GM21737 (cell line): ENCODE measurements at regions not wholly inside any gene's neighbourhood (a gene's known extent, or its start where the extent isn't known, plus 50 kb on each side); places are given as distances from the start of the nearest gene placed in this dataset.
A peak's percentile ranks its signal among the peaks of the same experiment; 100 is the strongest.
"Not testable (repeated sequence)": the region's sequence is repeated elsewhere in the genome, so short reads cannot be mapped to it uniquely, and the experiment has no call there.

ENCODE experiments used
- ATAC-seq: cut with Tn5 transposase; IDR thresholded peaks from one replicate; pipeline ENCODE4 v1.9.1; 2021; ENCODE audit warnings: mild to moderate bottlenecking, moderate library complexity; ENCODE audit not compliant: unreplicated experiment

DNA sequence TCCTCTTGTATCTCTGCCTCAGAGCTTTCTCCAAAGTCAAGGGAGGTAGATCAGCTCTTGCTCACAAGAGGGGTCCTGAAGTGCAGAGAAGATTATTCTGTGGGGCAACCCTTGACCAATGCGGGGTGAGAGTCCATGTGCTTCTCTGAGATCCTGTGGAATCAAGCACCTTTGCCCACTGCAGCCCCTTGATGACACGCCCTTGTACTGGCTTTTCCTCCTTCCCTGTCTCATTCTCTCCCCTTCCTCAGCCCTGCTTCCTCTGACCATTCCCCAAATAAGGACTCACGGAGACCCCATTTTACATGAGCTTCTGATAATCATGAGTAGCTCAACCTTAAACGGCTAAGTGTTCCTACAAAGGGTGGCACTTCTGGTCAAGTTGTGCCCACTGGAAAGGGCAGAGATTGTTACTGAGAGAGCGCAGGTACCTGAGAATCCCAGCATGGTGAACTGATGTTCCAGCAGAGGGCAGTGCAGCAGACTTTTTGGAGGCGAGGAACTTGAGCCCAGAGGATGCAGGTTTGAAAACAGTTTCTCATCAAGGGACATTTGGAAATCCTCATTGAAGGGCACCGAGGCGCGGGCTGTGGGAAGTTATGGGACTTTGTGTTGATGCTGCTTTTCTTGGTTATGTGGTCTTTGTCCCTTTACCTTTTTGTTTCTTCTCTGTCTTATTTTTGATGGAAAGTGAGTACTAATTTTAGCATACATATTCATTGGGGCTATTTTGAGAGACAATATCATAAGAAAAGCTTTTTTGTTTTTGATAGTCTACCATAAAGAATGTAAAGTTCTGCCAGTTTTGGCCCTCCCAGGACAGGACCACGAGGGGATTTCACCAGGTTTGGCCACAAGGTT, 201.3 kb downstream of the RBM46 start:
- no peak for ATAC-seq

DNA sequence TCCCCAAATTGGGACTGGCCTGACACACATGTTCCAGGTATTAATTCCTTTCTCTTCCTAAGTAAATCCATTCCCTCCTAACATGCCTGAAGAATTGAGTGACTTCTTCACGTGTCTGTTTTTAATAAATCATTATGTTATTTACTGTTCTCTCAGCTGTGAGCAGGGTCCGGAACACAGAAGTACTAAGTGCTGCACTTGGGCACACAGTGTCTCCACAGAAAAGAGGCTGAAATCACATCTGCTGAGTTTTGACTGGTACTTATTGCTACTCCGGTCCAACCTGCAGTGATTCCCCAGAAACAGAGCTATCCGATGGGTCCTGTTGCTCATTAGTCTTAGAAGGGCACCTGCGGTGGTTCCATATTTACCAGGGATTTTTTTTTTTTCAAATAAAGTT, 202.6 kb downstream of the RBM46 start:
- no peak for ATAC-seq

DNA sequence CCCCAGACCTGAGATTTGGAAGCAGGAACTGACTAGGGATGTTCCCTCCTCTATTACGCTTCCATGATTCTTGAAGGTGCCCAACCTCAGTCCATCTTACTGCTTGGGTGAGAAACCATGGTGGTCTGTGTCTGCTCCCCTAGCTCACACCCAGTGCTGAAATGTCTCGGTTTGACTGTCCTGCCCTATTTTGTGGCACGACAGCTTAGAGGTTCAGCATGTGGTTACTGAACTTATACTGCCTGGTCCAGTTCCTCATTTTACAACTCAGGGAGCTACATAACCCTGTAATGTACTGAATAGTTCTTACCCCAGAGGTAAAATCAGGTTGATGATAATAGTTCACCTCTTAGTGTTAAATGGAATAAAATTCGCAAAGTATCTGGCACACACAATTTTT, 203.1 kb downstream of the RBM46 start:
- ATAC-seq = peak; percentile 78

DNA sequence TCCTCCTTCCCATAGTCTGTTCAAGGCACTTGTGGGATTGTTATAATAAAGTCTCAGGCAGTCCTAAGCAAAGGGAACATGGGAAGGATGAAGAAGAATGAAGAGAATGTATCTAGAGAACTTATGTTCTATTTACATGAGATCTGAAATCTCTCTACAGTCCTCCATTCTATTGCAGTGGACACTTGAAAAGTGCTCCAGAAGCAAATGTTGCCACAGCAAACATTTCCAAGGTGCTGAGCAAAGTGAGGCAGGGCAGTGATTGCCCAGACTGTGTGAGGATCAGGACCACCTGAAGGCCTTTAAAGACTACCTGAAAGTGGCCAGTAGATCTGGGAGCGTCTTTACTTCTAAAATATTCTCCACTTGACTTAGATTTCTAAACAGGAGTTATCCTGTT, 203.5 kb downstream of the RBM46 start:
- ATAC-seq = no peak

DNA sequence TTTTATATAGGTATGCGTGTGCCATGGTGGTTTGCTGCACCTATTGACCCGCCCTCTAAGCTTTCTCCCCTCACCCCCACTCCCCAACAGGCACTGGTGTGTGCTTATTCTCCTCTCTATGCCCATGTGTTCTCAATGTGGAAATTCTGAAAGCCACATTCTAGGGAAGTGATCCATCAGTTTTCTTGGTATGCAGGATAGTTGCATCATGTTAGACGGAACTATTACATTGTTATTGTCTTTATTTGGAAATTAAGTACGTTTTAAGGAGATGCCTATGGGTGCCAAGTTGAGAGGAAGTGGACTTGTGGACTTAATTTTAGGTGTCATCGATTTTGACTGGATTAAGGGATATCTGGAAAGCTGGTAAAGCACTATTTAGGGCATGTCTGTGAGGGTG, 204.6 kb downstream of the RBM46 start:
- no peak for ATAC-seq

DNA sequence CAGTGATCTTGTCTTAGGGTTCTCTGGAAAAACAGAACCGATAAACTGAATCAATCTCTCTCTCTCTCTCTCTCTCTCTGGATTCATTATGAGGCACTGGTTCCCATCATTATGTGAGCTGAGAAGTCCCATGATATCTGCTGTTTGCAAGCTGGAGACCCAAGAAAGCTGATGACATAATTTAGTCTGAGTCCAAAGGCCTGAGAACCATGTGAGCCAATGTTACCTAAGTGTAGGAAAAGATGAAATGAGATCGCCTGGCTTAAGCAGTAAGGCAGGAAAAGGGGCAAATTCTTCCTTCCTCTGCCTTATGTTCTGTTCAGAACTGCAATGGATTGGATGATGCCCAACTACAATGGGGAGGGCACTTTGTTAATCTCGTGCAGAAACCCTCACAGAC, 207.4 kb downstream of the RBM46 start:
- no peak for ATAC-seq

DNA sequence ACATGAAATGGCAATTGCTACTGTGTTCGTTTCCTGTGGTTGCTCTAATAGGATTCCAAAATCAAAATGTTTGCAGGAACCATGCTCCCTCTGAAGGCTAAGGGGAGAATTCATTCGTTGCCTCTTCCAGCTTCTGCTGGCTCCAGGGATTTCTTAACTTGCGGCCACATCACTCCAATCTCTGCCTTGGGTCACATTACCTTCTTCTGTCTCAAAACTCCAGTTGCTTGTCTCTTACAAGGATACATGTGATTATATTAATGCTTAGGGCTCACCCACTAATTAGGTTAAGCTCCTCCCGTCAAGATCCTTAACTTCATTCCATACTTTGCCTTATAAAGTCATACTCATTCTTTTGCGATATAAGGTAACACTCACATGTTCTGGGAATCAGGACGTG, 208.4 kb downstream of the RBM46 start:
- no peak for ATAC-seq

DNA sequence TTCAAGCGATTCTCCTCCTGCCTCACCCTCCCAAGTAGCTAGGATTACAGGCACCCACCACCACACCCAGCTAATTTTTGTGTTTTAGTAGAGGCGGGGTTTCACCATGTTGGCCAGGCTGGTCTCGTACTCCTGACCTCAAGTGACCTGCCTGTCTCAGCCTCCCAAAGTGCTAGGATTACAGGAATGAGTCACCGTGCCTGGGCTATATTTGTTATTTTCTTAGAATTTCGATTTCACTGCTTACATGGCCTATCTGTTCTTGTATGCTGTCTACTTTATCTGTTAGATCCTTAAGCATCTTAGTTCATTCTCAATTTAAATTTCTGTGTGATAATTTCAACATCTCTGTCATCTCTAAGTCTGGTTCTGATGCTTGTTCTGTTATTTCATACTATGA, 210.6 kb upstream of the NPY2R start:
- not testable (repeated sequence) for ATAC-seq

DNA sequence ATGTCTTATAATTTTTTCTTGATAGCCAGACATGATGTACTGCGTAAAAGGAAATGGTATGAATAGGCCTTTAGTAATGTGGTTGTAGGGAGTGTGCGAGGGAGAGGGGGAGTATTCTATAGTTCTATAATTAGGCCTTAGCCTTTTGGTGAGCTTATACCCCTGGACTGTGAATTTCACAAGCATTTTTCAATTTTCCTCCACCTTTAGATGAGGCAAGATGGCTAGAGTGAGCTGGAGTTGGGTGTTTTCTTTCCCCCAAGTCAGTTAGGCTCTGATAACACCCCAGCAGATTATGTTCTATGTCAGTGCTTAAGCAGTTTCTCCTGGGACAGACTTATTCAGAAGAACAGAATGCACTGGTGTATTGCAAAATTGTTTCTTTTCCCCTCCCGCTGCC, 210.2 kb upstream of the NPY2R start:
- ATAC-seq = no peak

DNA sequence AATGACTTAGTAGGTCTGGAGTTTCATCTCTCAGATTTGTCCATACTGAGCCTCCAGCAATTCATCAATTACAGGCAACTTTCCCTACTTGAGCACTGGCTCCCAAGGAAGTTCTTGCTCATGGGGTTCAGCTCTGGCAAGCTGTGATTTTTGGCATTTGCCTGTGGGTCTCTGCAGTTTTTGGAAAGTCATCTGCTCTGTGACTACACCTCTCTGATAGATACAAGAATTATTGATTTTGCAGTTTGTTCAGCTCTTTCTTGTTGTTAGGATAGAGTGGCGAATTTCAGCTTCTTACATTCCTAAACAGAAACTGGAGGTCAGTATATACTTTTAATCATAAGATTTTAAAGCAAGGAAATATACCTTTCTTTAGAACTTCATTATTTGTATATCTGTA, 209.7 kb upstream of the NPY2R start:
- ATAC-seq = no peak

DNA sequence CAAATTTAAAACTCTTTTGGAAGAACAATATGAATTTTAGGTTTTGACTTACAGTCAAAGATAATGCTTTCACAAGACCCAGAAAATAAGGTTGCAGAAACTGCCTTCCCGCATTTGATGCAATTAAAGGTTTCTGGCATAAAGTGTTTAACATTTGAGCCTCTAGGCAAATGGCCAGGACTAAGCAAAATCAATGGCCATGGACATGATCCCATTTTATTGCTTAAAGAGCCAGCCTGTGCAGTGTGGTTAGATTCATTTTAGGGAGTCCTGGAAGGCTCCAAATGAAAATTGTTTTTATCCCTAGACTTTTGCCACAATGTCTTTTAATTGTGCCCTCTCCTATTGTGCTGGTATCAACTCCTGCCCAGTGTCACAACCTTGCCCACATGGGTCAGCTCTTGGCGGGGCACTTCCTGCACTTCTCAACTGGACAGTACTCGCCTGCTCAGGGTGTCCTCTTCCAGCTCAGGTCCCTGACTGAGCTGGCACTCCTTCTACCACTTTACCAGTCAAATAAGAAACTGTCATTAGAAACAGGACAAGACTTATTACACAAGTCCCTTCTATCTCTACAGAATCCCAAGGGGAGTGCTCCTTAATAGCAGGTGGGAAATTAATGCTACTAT, 208.4 kb upstream of the NPY2R start:
- ATAC-seq = no peak

DNA sequence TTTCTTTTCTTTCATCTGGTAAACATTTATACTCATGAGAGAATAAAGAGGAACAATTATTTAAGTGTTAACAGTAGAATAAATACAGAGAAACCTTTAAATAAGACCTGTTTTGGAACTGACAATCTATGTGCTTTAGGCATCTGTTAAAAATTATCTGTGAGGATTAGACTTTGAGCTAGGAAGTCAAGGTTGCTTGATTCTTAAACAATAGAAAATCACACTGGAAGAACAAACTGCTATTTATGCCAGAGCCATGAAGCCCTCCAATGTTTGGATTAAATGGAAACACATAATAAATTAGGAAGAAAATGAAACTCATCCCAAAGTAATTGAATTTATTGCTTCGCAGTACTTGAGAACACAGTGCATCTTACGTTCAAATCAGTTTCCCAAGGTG, 207.2 kb upstream of the NPY2R start:
- ATAC-seq = no peak

DNA sequence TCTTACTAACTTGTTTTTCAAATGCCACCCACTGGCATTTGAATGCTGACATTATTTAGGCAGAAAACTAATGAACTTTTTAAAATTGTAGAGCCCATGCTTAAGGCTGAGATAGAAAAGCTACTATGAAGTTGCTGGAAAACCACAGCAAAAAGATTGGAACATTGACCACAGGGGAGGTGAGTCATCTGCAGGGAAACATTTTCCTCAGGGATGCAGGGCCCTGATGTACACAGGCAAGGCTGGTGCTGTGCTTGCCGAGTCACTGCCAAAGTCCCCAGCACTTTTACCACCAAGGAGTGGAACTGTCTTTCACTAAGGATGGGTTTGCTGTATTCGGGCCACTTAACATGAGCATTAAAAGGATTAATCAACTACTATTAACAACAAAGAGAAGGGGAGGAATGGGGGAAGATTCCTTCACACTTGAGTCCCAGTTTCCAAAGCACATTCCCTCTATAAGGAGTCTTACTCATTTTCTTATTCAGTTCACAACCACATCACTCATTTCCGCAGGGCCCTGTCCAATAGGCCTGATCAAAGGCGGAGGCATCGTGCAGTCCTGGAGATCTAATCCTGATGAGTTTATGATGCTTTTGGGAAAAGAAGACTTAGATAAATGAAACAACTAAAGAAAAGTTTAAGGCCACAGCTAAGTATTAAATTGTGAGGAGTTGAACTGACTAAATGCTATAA, 202.9 kb upstream of the NPY2R start:
- no peak for ATAC-seq

DNA sequence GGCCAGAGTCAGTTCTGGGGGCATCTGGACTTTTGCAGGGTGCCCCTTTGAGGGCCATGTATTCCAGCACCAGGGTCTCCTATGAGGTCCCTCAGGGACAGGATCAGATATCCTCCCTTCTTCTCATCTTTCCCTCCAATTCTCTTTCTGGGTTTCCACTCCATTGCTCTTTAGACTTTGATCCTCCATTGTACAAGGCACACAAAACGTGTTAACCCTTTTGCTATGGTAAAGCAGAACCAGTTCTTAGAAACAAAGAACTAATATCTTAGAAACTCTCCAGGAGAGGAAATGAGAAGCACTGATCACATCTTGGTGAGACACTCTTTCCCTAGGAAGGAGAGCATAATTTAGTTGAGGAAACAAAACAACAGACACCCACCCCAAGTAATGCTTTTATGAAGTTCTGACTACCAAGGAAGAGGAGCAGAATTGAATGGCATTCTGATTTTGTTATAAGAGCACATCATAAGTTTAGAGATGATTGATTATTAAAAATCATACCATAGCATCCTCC, 200.7 kb upstream of the NPY2R start:
- no peak for ATAC-seq

DNA sequence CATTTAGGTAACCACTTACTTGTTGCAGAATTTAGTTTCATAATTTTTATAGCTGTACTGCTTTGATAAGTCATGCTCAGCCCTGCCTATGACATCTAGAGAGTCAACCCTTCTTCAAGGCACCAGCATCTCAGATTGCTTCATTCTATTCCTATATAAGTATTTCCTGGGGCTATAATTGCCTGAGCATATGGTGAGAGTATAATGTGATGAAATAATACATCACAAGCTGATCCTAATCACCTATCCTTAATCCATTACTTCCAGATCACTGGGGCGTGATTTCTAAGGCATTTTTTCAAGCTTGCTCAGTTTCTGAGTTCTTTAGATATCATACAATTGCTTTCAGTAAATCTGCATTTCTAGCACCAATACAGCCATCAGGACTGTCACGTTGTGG, 200.0 kb upstream of the NPY2R start:
- no peak for ATAC-seq

DNA sequence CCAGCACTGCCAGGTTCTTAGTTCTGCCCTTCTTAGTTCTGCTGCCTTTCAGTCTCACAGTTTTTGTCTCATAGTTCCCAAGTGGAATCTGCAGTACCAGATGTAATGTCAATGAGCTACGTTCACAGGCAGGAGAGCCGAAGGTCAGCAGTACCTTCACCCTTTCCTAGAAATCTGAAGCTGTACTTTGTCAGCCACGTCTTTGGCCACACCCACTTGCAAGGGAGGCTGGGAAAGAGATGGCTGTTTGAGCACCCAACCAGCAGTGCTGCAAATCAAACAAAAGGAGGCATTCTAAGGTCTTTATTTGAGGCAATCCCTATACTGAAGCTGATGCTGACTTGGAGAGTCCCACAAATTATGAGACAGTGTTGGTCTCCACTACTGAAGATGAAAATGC, 199.1 kb upstream of the NPY2R start:
- no peak for ATAC-seq

DNA sequence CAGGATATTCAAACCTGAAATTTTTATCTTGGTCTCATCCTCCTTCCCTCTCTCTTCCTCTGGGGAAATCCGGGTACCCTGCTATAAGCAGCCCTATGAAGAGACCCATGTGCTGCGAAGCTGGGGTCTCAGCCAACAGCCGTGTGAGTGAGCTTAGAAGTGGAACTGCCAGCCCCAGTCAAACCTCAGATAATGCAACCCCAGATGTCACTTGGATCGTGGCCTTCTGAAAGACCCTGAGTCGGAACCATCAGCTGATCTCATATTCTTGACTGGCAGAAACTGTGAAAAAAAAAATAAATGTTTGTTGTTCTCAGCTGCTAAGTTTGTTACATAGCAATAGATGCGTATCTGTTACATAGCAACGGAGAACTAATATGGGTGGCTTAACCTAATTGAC, 198.1 kb upstream of the NPY2R start:
- ATAC-seq = no peak

DNA sequence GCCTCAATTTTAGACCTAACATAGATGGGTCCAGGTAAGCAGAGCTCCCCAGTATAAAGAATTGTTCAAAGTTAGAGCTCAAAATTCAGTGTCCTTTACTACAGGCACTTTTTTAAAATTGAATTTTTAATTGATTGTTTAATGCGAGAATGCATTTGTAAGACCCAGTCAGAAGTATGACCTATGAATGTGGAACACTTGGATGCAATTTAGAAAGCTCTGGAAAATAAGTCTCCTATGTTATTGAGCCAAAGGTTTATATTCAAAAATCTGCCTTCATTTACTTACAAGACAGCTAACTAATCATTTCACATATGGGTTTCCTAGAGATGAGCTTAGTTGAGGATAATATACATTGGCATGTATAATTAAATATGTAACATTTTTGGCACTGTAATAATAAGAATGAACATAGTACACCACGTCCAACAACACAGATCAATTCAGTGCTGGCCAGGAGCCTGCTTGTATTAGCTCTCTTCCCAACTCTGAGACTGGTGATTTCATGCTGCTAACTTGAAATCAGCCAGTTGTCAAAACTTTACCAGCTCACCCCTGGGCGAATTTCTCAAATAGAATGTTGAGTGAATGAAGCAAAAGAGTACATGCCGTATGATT, 197.2 kb upstream of the NPY2R start:
- no peak for ATAC-seq

DNA sequence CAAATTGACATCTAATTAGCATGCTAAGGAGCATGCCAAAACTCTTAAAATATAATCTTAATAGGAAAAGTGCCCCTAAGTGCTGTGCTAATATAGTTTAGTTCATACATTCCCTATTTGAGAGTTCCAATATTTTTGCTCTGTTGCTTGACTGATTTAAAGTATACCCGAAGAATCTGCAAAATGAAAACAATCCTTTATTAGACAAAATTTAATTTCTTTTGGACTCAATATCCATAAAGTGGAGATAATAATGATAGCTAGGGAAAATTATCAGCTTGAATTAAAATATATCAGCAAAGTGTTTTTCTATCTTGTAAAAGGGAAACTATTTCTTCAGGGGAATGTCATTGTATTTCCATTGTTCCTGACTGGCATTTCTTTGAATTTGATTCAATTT, 196.0 kb upstream of the NPY2R start:
- no peak for ATAC-seq

DNA sequence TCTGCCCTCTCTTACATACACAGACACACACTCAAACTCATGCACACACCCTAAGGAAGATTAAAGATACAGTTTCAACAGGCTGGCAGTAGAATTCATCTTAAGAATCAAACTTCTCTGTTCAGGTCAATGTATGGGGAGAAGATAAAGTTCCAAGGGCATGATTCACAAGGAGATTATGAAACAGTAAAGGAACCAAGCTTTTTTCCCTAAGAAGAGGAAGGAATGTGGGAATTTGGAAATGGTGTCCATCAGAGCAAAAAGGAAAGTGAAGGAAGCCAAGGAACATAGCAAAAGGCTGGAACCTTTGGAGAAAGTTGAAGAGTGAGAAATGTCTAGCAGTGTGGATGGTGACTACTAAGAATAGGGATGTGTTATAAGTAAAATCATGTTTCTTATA, 191.0 kb upstream of the NPY2R start:
- no peak for ATAC-seq

DNA sequence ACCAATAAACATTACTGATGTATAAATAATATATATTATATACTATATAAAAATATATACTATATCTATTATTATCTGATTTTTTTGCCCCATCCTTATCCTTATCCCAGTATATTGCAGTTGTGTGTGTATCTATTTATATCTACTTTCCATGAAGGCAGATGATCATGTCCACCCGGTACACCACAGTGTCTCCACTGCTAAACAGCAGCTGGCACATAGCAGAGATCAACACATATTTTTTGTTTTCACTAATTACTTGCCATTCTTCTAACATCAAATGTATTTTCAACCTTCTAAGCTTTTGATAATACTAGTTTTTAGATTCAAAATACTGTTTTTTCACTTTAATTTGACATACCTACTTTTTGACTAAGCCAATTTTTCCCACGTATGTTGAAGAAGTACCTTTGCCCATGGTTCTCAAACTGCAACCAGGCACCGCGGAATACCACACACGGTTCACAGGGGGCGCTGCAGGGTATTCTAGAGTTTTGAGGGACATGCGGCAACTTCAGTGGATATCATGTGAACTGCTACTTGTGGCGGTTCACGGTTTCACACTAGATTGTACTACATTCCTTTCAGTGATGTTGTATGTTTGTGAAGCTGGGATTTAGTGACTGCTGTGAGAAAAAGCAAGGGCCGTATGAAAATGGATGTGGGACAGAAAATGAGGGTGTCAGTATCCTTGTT, 182.5 kb upstream of the NPY2R start:
- no peak for ATAC-seq
